ENCODE measurements at regions not wholly inside any gene's neighbourhood (a gene's known extent, or its start where the extent isn't known, plus 50 kb on each side); places are given as distances from the start of the nearest gene placed in this dataset.

- H3K4me1 ChIP-seq, result no peaks in the 10 kb centered on the region
- no peaks in the 10 kb centered on the region for H3K9me3 ChIP-seq
- no peak overlapping the region for H3K4me3 ChIP-seq
- TF ChIP-seq CTCF (IDR thresholded peaks at IDR 0.05) (no peak), POLR2A (IDR thresholded peaks at IDR 0.05) (no peak), POLR2AphosphoS5 (IDR thresholded peaks at IDR 0.05) (no peak)
- H3K27ac ChIP-seq, result no peak overlapping the region
- no peaks in the 10 kb centered on the region for H3K36me3 ChIP-seq
- intact Hi-C loops (cut with DNase I; ENCODE audit: low total_unique reads), result no loop called here
- no peak for DNase-seq (ENCODE audit: low spot score in 2 of 2)
- H3K27me3 ChIP-seq, result no peaks in the 10 kb centered on the region
Observed at GRCh38 chr2:217070043-217070430, 210.2 kb upstream of the TNP1 start.

GRCh38 chr2:217069263-217070042, 209.6 kb upstream of the TNP1 start:
- no peaks in the 10 kb centered on the region for H3K36me3 ChIP-seq
- H3K27ac ChIP-seq, result no peak overlapping the region
- no peak overlapping the region for H3K4me3 ChIP-seq
- no peak for DNase-seq (ENCODE audit: low spot score in 2 of 2)
- H3K4me1 ChIP-seq, result no peaks in the 10 kb centered on the region
- H3K9me3 ChIP-seq, result no peaks in the 10 kb centered on the region
- TF ChIP-seq POLR2A (IDR thresholded peaks at IDR 0.05) (no peak), POLR2AphosphoS5 (IDR thresholded peaks at IDR 0.05) (no peak)
- H3K27me3 ChIP-seq, result no peaks in the 10 kb centered on the region
- intact Hi-C loops (cut with DNase I; ENCODE audit: low total_unique reads), result no loop called here

- Histone ChIP-seq H3K4me3 (no peak overlapping the region), H3K36me3 (no peaks in the 10 kb centered on the region), H3K4me1 (no peaks in the 10 kb centered on the region), H3K9me3 (no peaks in the 10 kb centered on the region), H3K27me3 (no peaks in the 10 kb centered on the region), H3K27ac (no peak overlapping the region)
- TF ChIP-seq CTCF (IDR thresholded peaks at IDR 0.05) (no peak), POLR2A (IDR thresholded peaks at IDR 0.05) (no peak), POLR2AphosphoS5 (IDR thresholded peaks at IDR 0.05) (no peak)
- intact Hi-C loops (cut with DNase I; ENCODE audit: low total_unique reads), result no loop called here
- no peak for DNase-seq (ENCODE audit: low spot score in 2 of 2)
Observed at GRCh38 chr2:217068677-217069250, 208.9 kb upstream of the TNP1 start.

- Histone ChIP-seq H3K27ac (no peak overlapping the region), H3K4me3 (no peak overlapping the region), H3K4me1 (no peaks in the 10 kb centered on the region), H3K36me3 (no peaks in the 10 kb centered on the region), H3K9me3 (no peaks in the 10 kb centered on the region), H3K27me3 (no peaks in the 10 kb centered on the region)
- no peak for TF ChIP-seq POLR2A (IDR thresholded peaks at IDR 0.05)
- TF ChIP-seq POLR2AphosphoS5 (IDR thresholded peaks at IDR 0.05), result no peak
- TF ChIP-seq CTCF (IDR thresholded peaks at IDR 0.05), result no peak
- intact Hi-C loops (cut with DNase I; ENCODE audit: low total_unique reads), result no loop called here
- no peak for DNase-seq (ENCODE audit: low spot score in 2 of 2)
Observed at GRCh38 chr2:217067787-217068186, 207.9 kb upstream of the TNP1 start.

GRCh38 chr2:217066510-217067270, 206.8 kb upstream of the TNP1 start:
- no peak for TF ChIP-seq POLR2A (IDR thresholded peaks at IDR 0.05)
- no peak for TF ChIP-seq POLR2AphosphoS5 (IDR thresholded peaks at IDR 0.05)
- H3K27ac ChIP-seq, result no peak overlapping the region
- no peaks in the 10 kb centered on the region for H3K36me3 ChIP-seq
- no peaks in the 10 kb centered on the region for H3K9me3 ChIP-seq
- H3K27me3 ChIP-seq, result no peaks in the 10 kb centered on the region
- no peak for DNase-seq (ENCODE audit: low spot score in 2 of 2)
- H3K4me1 ChIP-seq, result no peaks in the 10 kb centered on the region
- H3K4me3 ChIP-seq, result no peak overlapping the region
- intact Hi-C loops (cut with DNase I; ENCODE audit: low total_unique reads), result no loop called here
